Vagina (tissue), 2 donors: ENCODE measurements at regions not wholly inside any gene's neighbourhood (a gene's known extent, or its start where the extent isn't known, plus 50 kb on each side); places are given as distances from the start of the nearest gene placed in this dataset.
A peak's percentile ranks its signal among the peaks of the same experiment; 100 is the strongest.

ENCODE experiments used
- DNase-seq, 2 donors: peaks; one replicate each; pipeline ENCODE4 v3.0.0-alpha.2; 2017; ENCODE audit errors: extremely low spot score in 2 of 2
- H3K27ac ChIP-seq: fragments of 200-600 bp; sonication (generic); one replicate; pipeline ENCODE4 v1.5.1; 2019
- H3K27me3 ChIP-seq: fragments of 200-600 bp; sonication (generic); one replicate; pipeline ENCODE4 v1.5.1; 2019
- H3K36me3 ChIP-seq, 2 donors: fragments of 200-600 bp; sonication (generic); one replicate each; pipeline ENCODE4 v1.5.1; 2017 to 2019
- H3K4me1 ChIP-seq: fragments of 200-600 bp; sonication (generic); one replicate; pipeline ENCODE4 v1.5.1; 2019
- H3K4me3 ChIP-seq, 2 donors: fragments of 200-600 bp; sonication (generic); 1 replicate in 1 of 2; 2 replicates in 1 of 2; pipeline ENCODE4 v1.5.1; 2016 to 2019
- H3K9me3 ChIP-seq: fragments of 200-600 bp; sonication (generic); one replicate; pipeline ENCODE4 v1.5.1; 2019
- CTCF ChIP-seq, 3 experiments: fragments of 450-650 bp in 2 of 3; fragments of 200-600 bp in 1 of 3; sonication (generic) in 1 of 3; IDR thresholded peaks; one replicate each; pipeline ENCODE4 v1.5.1; 2017 to 2019; ENCODE audit warnings: antibody characterized with exemption in 3 of 3, mild to moderate bottlenecking in 2 of 3, moderate library complexity in 2 of 3
- POLR2A ChIP-seq, 2 donors: fragments of 450-650 bp; IDR thresholded peaks; one replicate each; pipeline ENCODE4 v1.6.1; 2017; ENCODE audit warnings: antibody characterized with exemption in 2 of 2, mild to moderate bottlenecking in 2 of 2, moderate library complexity in 2 of 2
- POLR2AphosphoS5 ChIP-seq, 2 donors: sonication (generic); formaldehyde crosslinking; IDR thresholded peaks; one replicate each; pipeline ENCODE4 v1.9.0; 2017; ENCODE audit warnings: antibody characterized with exemption in 2 of 2, mild to moderate bottlenecking in 2 of 2, low read depth in 1 of 2; ENCODE audit not compliant: insufficient read depth in 1 of 2
- intact Hi-C: fragments of 100-400 bp; cut with DNase I; formaldehyde crosslinking; loops from one replicate; pipeline ENCODE4 v1.15.1; 2023

GRCh38 chr9:88596376-88596775, 61.4 kb downstream of the NXNL2 start:
- no peak for TF ChIP-seq CTCF (IDR thresholded peaks at IDR 0.05)
- TF ChIP-seq POLR2AphosphoS5 (IDR thresholded peaks at IDR 0.05; ENCODE audit: insufficient read depth in 1 of 2, low read depth in 1 of 2): no peak
- no peak for TF ChIP-seq POLR2A (IDR thresholded peaks at IDR 0.05)
- no peaks in the 10 kb centered on the region for H3K36me3 ChIP-seq
- H3K4me1 ChIP-seq: no peaks in the 10 kb centered on the region
- no peak overlapping the region for H3K4me3 ChIP-seq
- H3K27me3 ChIP-seq: no peaks in the 10 kb centered on the region
- no peak for DNase-seq
- intact Hi-C loops: loop anchor here (10.0 kb wide), 1 partner anchor 678 kb away; no protein-coding TSS in a partner anchor
- no peak overlapping the region for H3K27ac ChIP-seq
- no peaks in the 10 kb centered on the region for H3K9me3 ChIP-seq

GRCh38 chr9:88604836-88605511, 70.0 kb downstream of the NXNL2 start:
- intact Hi-C loops: no loop called here
- DNase-seq: no peak
- H3K9me3 ChIP-seq: no peaks in the 10 kb centered on the region
- H3K4me3 ChIP-seq: no peak overlapping the region
- peaks cover 12% of the 10 kb centered on the region for H3K4me1 ChIP-seq
- H3K36me3 ChIP-seq: no peaks in the 10 kb centered on the region
- H3K27ac ChIP-seq: peak overlapping the region; percentile 62
- no peaks in the 10 kb centered on the region for H3K27me3 ChIP-seq
- TF ChIP-seq POLR2A (IDR thresholded peaks at IDR 0.05) (no peak), POLR2AphosphoS5 (IDR thresholded peaks at IDR 0.05; ENCODE audit: insufficient read depth in 1 of 2, low read depth in 1 of 2) (no peak), CTCF (IDR thresholded peaks at IDR 0.05) (no peak)

- DNase-seq: no peak
- intact Hi-C loops: no loop called here
- Histone ChIP-seq H3K36me3 (no peaks in the 10 kb centered on the region), H3K9me3 (no peaks in the 10 kb centered on the region), H3K27me3 (no peaks in the 10 kb centered on the region), H3K4me3 (no peak overlapping the region), H3K27ac (peak overlapping the region; percentile 62), H3K4me1 (peaks cover 12% of the 10 kb centered on the region)
- peak in 1 of 2 donors; percentile 78 for TF ChIP-seq POLR2AphosphoS5 (IDR thresholded peaks at IDR 0.05; ENCODE audit: insufficient read depth in 1 of 2, low read depth in 1 of 2)
- no peak for TF ChIP-seq CTCF (IDR thresholded peaks at IDR 0.05)
- TF ChIP-seq POLR2A (IDR thresholded peaks at IDR 0.05): no peak
These were observed 70.8 kb downstream of the NXNL2 start for GRCh38 chr9:88605512-88606362.

GRCh38 chr9:88614359-88614758, 79.4 kb downstream of the NXNL2 start:
- DNase-seq: no peak
- no peak for TF ChIP-seq POLR2A (IDR thresholded peaks at IDR 0.05)
- TF ChIP-seq CTCF (IDR thresholded peaks at IDR 0.05): no peak
- TF ChIP-seq POLR2AphosphoS5 (IDR thresholded peaks at IDR 0.05; ENCODE audit: insufficient read depth in 1 of 2, low read depth in 1 of 2): no peak
- no peaks in the 10 kb centered on the region for H3K36me3 ChIP-seq
- intact Hi-C loops: no loop called here
- H3K27ac ChIP-seq: no peak overlapping the region
- H3K4me3 ChIP-seq: no peak overlapping the region
- H3K27me3 ChIP-seq: no peaks in the 10 kb centered on the region
- H3K4me1 ChIP-seq: no peaks in the 10 kb centered on the region
- H3K9me3 ChIP-seq: peaks cover 7% of the 10 kb centered on the region

GRCh38 chr9:88623698-88624097, 88.7 kb downstream of the NXNL2 start:
- no peaks in the 10 kb centered on the region for H3K9me3 ChIP-seq
- H3K27me3 ChIP-seq: no peaks in the 10 kb centered on the region
- no peak for TF ChIP-seq CTCF (IDR thresholded peaks at IDR 0.05)
- no peak for TF ChIP-seq POLR2AphosphoS5 (IDR thresholded peaks at IDR 0.05; ENCODE audit: insufficient read depth in 1 of 2, low read depth in 1 of 2)
- TF ChIP-seq POLR2A (IDR thresholded peaks at IDR 0.05): no peak
- no peak overlapping the region for H3K4me3 ChIP-seq
- H3K36me3 ChIP-seq: no peaks in the 10 kb centered on the region
- intact Hi-C loops: no loop called here
- no peak for DNase-seq
- no peaks in the 10 kb centered on the region for H3K4me1 ChIP-seq
- no peak overlapping the region for H3K27ac ChIP-seq
